SK-N-SH treated with all-trans-retinoic acid at 6 μM for 48 hours (cell line): ENCODE measurements at regions not wholly inside any gene's neighbourhood (a gene's known extent, or its start where the extent isn't known, plus 50 kb on each side); places are given as distances from the start of the nearest gene placed in this dataset.

ENCODE experiments used
- ATAC-seq: fragments of 200-7000 bp; cut with Tn5 transposase; 3 replicates; pipeline ENCODE4 v1.9.1; 2020; ENCODE audit warnings: mild to moderate bottlenecking, moderate library complexity
- ARNTL ChIP-seq: fragments of 450-650 bp; formaldehyde crosslinking; IDR thresholded peaks from 2 replicates; pipeline ENCODE4 v1.5.0; 2020; ENCODE audit warnings: low read depth, mild to moderate bottlenecking, moderate library complexity, borderline replicate concordance
- BACH2 ChIP-seq: fragments of 250-450 bp; sonication (Bioruptor Pico); IDR thresholded peaks from 2 replicates; pipeline ENCODE4 v1.9.0; 2021; ENCODE audit warnings: mild to moderate bottlenecking, borderline replicate concordance
- CSDC2 ChIP-seq: fragments of 250-450 bp; sonication (Bioruptor Pico); IDR thresholded peaks from 2 replicates; pipeline ENCODE4 v1.5.0; 2020; ENCODE audit warnings: mild to moderate bottlenecking, moderate library complexity
- ESRRG ChIP-seq: fragments of 250-450 bp; sonication (Bioruptor Pico); IDR thresholded peaks from 2 replicates; pipeline ENCODE4 v1.6.1; 2021; ENCODE audit warnings: mild to moderate bottlenecking
- GLIS3 ChIP-seq: fragments of 250-450 bp; sonication (Bioruptor Pico); IDR thresholded peaks from 2 replicates; pipeline ENCODE4 v1.5.0; 2020; ENCODE audit warnings: mild to moderate bottlenecking, moderate library complexity
- OSR1 ChIP-seq: fragments of 250-450 bp; sonication (Bioruptor Pico); IDR thresholded peaks from 2 replicates; pipeline ENCODE4 v1.8.0; 2022; ENCODE audit warnings: moderate library complexity, mild to moderate bottlenecking, inconsistent platforms
- PPARA ChIP-seq: fragments of 250-450 bp; sonication (Bioruptor Pico); IDR thresholded peaks from 2 replicates; pipeline ENCODE4 v1.5.0; 2020; ENCODE audit warnings: mild to moderate bottlenecking, borderline replicate concordance
- RARB ChIP-seq: fragments of 250-450 bp; sonication (Bioruptor Pico); IDR thresholded peaks from 2 replicates; pipeline ENCODE4 v1.8.0; 2021; ENCODE audit warnings: mild to moderate bottlenecking, moderate library complexity
- SNAI2 ChIP-seq: fragments of 250-450 bp; sonication (Bioruptor Pico); IDR thresholded peaks from 2 replicates; pipeline ENCODE4 v1.5.0; 2020; ENCODE audit warnings: mild to moderate bottlenecking, moderate library complexity
- TOX ChIP-seq: fragments of 250-450 bp; sonication (Bioruptor Pico); IDR thresholded peaks from 2 replicates; pipeline ENCODE4 v1.8.0; 2021; ENCODE audit warnings: mild to moderate bottlenecking, moderate library complexity, borderline replicate concordance
- TSHZ2 ChIP-seq: fragments of 250-450 bp; sonication (Bioruptor Pico); IDR thresholded peaks from 2 replicates; pipeline ENCODE4 v1.5.0; 2020; ENCODE audit warnings: mild to moderate bottlenecking, moderate library complexity
- ZC3H10 ChIP-seq: fragments of 250-450 bp; sonication (Bioruptor Pico); IDR thresholded peaks from 2 replicates; pipeline ENCODE4 v1.5.1; 2021; ENCODE audit warnings: mild to moderate bottlenecking, moderate library complexity
- ZFP3 ChIP-seq: fragments of 250-450 bp; sonication (Bioruptor Pico); IDR thresholded peaks from 2 replicates; pipeline ENCODE4 v1.5.0; 2020; ENCODE audit warnings: mild to moderate bottlenecking, moderate library complexity
- ZNF565 ChIP-seq: fragments of 450-650 bp; formaldehyde crosslinking; conservative IDR thresholded peaks from 2 replicates; pipeline ENCODE4 v1.5.0; 2020; ENCODE audit warnings: low read depth, mild to moderate bottlenecking, moderate library complexity
- ZNF70 ChIP-seq: fragments of 450-650 bp; formaldehyde crosslinking; IDR thresholded peaks from 2 replicates; pipeline ENCODE4 v1.5.0; 2020; ENCODE audit warnings: mild to moderate bottlenecking, moderate library complexity
- ZNF8 ChIP-seq: fragments of 450-650 bp; formaldehyde crosslinking; IDR thresholded peaks from 2 replicates; pipeline ENCODE4 v1.5.0; 2020; ENCODE audit warnings: mild to moderate bottlenecking, moderate library complexity
- TF ChIP-seq, protein P1 (sequence below): fragments of 250-450 bp; sonication (Bioruptor Pico); IDR thresholded peaks from 2 replicates; pipeline ENCODE4 v1.8.0; 2021; ENCODE audit warnings: low read depth, mild to moderate bottlenecking, moderate library complexity, borderline replicate concordance
- TF ChIP-seq, protein P2 (sequence below): fragments of 250-450 bp; sonication (Bioruptor Pico); IDR thresholded peaks from 2 replicates; pipeline ENCODE4 v1.5.1; 2021; ENCODE audit warnings: mild to moderate bottlenecking, moderate library complexity
- TF ChIP-seq, protein P3 (sequence below): fragments of 250-450 bp; sonication (Bioruptor Pico); IDR thresholded peaks from 2 replicates; pipeline ENCODE4 v1.5.1; 2020; ENCODE audit warnings: low read depth, mild to moderate bottlenecking, moderate library complexity

- TF ChIP-seq GLIS3 (CRISPR knock-in tag) (no peak), ZNF8 (no peak), ZFP3 (no peak), TSHZ2 (CRISPR knock-in tag) (no peak), BACH2 (CRISPR knock-in tag) (no peak), SNAI2 (CRISPR knock-in tag) (no peak), OSR1 (CRISPR knock-in tag) (no peak), ZNF70 (CRISPR knock-in tag) (no peak), TOX (no peak), RARB (CRISPR knock-in tag) (no peak), ESRRG (no peak)
- TF ChIP-seq, protein P1, sequence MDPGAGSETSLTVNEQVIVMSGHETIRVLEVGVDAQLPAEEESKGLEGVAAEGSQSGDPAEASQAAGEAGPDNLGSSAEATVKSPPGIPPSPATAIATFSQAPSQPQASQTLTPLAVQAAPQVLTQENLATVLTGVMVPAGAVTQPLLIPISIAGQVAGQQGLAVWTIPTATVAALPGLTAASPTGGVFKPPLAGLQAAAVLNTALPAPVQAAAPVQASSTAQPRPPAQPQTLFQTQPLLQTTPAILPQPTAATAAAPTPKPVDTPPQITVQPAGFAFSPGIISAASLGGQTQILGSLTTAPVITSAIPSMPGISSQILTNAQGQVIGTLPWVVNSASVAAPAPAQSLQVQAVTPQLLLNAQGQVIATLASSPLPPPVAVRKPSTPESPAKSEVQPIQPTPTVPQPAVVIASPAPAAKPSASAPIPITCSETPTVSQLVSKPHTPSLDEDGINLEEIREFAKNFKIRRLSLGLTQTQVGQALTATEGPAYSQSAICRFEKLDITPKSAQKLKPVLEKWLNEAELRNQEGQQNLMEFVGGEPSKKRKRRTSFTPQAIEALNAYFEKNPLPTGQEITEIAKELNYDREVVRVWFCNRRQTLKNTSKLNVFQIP (CRISPR knock-in tag): no peak
- TF ChIP-seq, protein P2, sequence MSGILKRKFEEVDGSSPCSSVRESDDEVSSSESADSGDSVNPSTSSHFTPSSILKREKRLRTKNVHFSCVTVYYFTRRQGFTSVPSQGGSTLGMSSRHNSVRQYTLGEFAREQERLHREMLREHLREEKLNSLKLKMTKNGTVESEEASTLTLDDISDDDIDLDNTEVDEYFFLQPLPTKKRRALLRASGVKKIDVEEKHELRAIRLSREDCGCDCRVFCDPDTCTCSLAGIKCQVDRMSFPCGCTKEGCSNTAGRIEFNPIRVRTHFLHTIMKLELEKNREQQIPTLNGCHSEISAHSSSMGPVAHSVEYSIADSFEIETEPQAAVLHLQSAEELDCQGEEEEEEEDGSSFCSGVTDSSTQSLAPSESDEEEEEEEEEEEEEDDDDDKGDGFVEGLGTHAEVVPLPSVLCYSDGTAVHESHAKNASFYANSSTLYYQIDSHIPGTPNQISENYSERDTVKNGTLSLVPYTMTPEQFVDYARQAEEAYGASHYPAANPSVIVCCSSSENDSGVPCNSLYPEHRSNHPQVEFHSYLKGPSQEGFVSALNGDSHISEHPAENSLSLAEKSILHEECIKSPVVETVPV: no peak
- TF ChIP-seq, protein P3, sequence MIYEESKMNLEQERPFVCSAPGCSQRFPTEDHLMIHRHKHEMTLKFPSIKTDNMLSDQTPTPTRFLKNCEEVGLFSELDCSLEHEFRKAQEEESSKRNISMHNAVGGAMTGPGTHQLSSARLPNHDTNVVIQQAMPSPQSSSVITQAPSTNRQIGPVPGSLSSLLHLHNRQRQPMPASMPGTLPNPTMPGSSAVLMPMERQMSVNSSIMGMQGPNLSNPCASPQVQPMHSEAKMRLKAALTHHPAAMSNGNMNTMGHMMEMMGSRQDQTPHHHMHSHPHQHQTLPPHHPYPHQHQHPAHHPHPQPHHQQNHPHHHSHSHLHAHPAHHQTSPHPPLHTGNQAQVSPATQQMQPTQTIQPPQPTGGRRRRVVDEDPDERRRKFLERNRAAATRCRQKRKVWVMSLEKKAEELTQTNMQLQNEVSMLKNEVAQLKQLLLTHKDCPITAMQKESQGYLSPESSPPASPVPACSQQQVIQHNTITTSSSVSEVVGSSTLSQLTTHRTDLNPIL (CRISPR knock-in tag): no peak
- TF ChIP-seq, all 23 proteins: peak for 0
Measured at GRCh38 chr6:122079916-122080315, 319.5 kb upstream of the HSF2 start.

GRCh38 chr6:122081921-122082320, 317.5 kb upstream of the HSF2 start:
- TF ChIP-seq ZNF70 (CRISPR knock-in tag) (no peak), RARB (CRISPR knock-in tag) (no peak), ARNTL (no peak), TOX (no peak), ZFP3 (no peak), ZNF565 (CRISPR knock-in tag) (no peak)
- TF ChIP-seq, protein P2: no peak
- TF ChIP-seq, protein P3 (CRISPR knock-in tag): no peak
- ATAC-seq: peak; percentile 69

More at GRCh38 chr6:122079916-122080315, 319.5 kb upstream of the HSF2 start:
- no peak for ATAC-seq

DNA sequence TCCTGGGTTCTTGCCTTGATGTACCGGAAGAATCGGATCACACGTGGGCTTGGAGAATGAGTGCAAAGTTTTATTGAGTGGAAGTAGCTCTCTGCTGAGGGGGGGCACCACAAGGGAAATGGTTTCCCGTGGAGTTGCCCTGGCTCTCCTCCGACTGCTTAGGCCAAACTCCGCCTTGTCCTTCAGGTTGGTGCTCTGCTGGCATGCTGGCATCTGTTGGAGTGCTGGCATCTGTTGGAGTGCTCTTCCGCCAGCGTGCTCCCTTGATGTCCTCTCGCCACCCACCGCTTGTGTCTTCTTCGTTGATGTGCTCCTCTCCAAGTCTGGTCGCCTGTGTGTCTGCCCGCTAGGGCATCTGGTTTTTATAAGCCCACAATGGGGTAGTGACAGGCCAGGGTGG, 317.1 kb upstream of the HSF2 start:
- TF ChIP-seq BACH2 (CRISPR knock-in tag) (no peak), ZC3H10 (CRISPR knock-in tag) (no peak), SNAI2 (CRISPR knock-in tag) (no peak), TSHZ2 (CRISPR knock-in tag) (no peak), ARNTL (no peak), PPARA (CRISPR knock-in tag) (no peak), ZNF8 (no peak), CSDC2 (CRISPR knock-in tag) (no peak)
- TF ChIP-seq, protein P3 (CRISPR knock-in tag): no peak
- no peak for ATAC-seq
